OCI-LY1 (cell line): ENCODE measurements at regions not wholly inside any gene's neighbourhood (a gene's known extent, or its start where the extent isn't known, plus 50 kb on each side); places are given as distances from the start of the nearest gene placed in this dataset.

Experiments
- H2AFZ ChIP-seq: fragments of 200-600 bp; sonication (generic), shearing (Covaris generic); 2 replicates; pipeline ENCODE4 v1.6.0; 2014; ENCODE audit warnings: antibody characterized with exemption, mild to moderate bottlenecking, low read length
- H3F3A ChIP-seq: fragments of 200-600 bp; sonication (generic), shearing (Covaris generic); 2 replicates; pipeline ENCODE4 v1.6.0; 2014; ENCODE audit warnings: mild to moderate bottlenecking, antibody characterized with exemption, low read length, moderate library complexity; ENCODE audit not compliant: insufficient read depth
- H3K27ac ChIP-seq: fragments of 200-600 bp; sonication (generic); 2 replicates; pipeline ENCODE4 v1.5.1; 2014; ENCODE audit warnings: low read length, mixed run types, mild to moderate bottlenecking, low read depth; ENCODE audit not compliant: poor library complexity, severe bottlenecking
- H3K27me3 ChIP-seq: fragments of 200-600 bp; sonication (generic); 2 replicates; pipeline ENCODE4 v1.6.0; 2014; ENCODE audit warnings: antibody characterized with exemption, mild to moderate bottlenecking, low read length, moderate library complexity; ENCODE audit not compliant: insufficient read depth
- H3K36me3 ChIP-seq: fragments of 200-600 bp; sonication (generic); 2 replicates; pipeline ENCODE4 v1.6.1; 2014; ENCODE audit warnings: mild to moderate bottlenecking, antibody characterized with exemption, low read length, moderate library complexity, mixed read lengths; ENCODE audit not compliant: insufficient read depth
- H3K4me1 ChIP-seq: fragments of 200-600 bp; sonication (generic); 2 replicates; pipeline ENCODE4 v1.5.1; 2014; ENCODE audit warnings: mild to moderate bottlenecking, low read length, moderate library complexity; ENCODE audit not compliant: insufficient read depth, severe bottlenecking
- H3K4me2 ChIP-seq: fragments of 200-600 bp; sonication (generic), shearing (Covaris generic); 2 replicates; pipeline ENCODE4 v1.6.1; 2014; ENCODE audit warnings: low read length
- H3K4me3 ChIP-seq: fragments of 200-600 bp; sonication (generic); 2 replicates; pipeline ENCODE4 v1.5.1; 2014; ENCODE audit warnings: low read length, low read depth, mild to moderate bottlenecking, mixed read lengths; ENCODE audit not compliant: poor library complexity, severe bottlenecking
- H3K79me2 ChIP-seq: fragments of 200-600 bp; shearing (Covaris generic); 2 replicates; pipeline ENCODE4 v1.6.1; 2016; ENCODE audit warnings: mixed run types, low read length, mixed read lengths; ENCODE audit not compliant: insufficient read depth
- H3K9ac ChIP-seq: fragments of 200-600 bp; sonication (generic), shearing (Covaris generic); 2 replicates; pipeline ENCODE4 v1.6.1; 2014; ENCODE audit warnings: mild to moderate bottlenecking, low read length, mixed read lengths
- H3K9me2 ChIP-seq: fragments of 200-600 bp; sonication (generic), shearing (Covaris generic); 2 replicates; pipeline ENCODE4 v1.6.1; 2014; ENCODE audit warnings: low read depth, mild to moderate bottlenecking, low read length, mixed read lengths
- H3K9me3 ChIP-seq: fragments of 200-600 bp; shearing (Covaris generic); 2 replicates; pipeline ENCODE4 v1.6.1; 2014; ENCODE audit warnings: low read length, mixed read lengths
- H4K20me1 ChIP-seq: fragments of 200-600 bp; sonication (generic), shearing (Covaris generic); 2 replicates; pipeline ENCODE4 v1.6.0; 2016; ENCODE audit warnings: mild to moderate bottlenecking, low read length; ENCODE audit not compliant: insufficient read depth
- EZH2 ChIP-seq: fragments of 200-600 bp; sonication (generic), shearing (Covaris generic); IDR thresholded peaks from 2 replicates; pipeline ENCODE4 v1.8.0; 2017; ENCODE audit warnings: borderline replicate concordance, mixed run types, mild to moderate bottlenecking, antibody characterized with exemption, low read length, moderate library complexity, mixed read lengths
- TF ChIP-seq, protein P1 (sequence below): fragments of 200-600 bp; sonication (generic), shearing (Covaris generic); IDR thresholded peaks from 2 replicates; pipeline ENCODE4 v1.5.1; 2017; ENCODE audit warnings: mild to moderate bottlenecking, antibody characterized with exemption, low read length, moderate library complexity, mixed read lengths

GRCh38 chr1:58017641-58018040 lies 528.9 kb downstream of the OMA1 start:
- Histone ChIP-seq H3K9me3 (no peaks in the 10 kb centered on the region), H3K4me2 (no peak overlapping the region), H4K20me1 (no peaks in the 10 kb centered on the region), H3K27me3 (no peaks in the 10 kb centered on the region), H3K9ac (no peak overlapping the region), H3K9me2 (no peaks in the 10 kb centered on the region), H3F3A (no peaks in the 10 kb centered on the region), H3K79me2 (no peaks in the 10 kb centered on the region), H2AFZ (no peak overlapping the region), H3K4me3 (no peak overlapping the region), H3K4me1 (no peaks in the 10 kb centered on the region), H3K36me3 (no peaks in the 10 kb centered on the region), H3K27ac (no peak overlapping the region)
- TF ChIP-seq EZH2, result no peak
- TF ChIP-seq, protein P1, sequence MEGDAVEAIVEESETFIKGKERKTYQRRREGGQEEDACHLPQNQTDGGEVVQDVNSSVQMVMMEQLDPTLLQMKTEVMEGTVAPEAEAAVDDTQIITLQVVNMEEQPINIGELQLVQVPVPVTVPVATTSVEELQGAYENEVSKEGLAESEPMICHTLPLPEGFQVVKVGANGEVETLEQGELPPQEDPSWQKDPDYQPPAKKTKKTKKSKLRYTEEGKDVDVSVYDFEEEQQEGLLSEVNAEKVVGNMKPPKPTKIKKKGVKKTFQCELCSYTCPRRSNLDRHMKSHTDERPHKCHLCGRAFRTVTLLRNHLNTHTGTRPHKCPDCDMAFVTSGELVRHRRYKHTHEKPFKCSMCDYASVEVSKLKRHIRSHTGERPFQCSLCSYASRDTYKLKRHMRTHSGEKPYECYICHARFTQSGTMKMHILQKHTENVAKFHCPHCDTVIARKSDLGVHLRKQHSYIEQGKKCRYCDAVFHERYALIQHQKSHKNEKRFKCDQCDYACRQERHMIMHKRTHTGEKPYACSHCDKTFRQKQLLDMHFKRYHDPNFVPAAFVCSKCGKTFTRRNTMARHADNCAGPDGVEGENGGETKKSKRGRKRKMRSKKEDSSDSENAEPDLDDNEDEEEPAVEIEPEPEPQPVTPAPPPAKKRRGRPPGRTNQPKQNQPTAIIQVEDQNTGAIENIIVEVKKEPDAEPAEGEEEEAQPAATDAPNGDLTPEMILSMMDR, result no peak

GRCh38 chr1:58013237-58013636 lies 533.3 kb downstream of the OMA1 start:
- Histone ChIP-seq H3K4me1 (no peaks in the 10 kb centered on the region), H3K9me3 (no peaks in the 10 kb centered on the region), H3K4me3 (no peak overlapping the region), H3K4me2 (no peak overlapping the region), H3K9me2 (no peaks in the 10 kb centered on the region), H3K27me3 (no peaks in the 10 kb centered on the region), H3F3A (no peaks in the 10 kb centered on the region), H2AFZ (no peak overlapping the region), H4K20me1 (no peaks in the 10 kb centered on the region), H3K27ac (no peak overlapping the region), H3K36me3 (no peaks in the 10 kb centered on the region), H3K9ac (no peak overlapping the region), H3K79me2 (no peaks in the 10 kb centered on the region)
- TF ChIP-seq, protein P1, result peak; percentile 29; the same call in 1 of the 2 replicates
- TF ChIP-seq EZH2, result no peak

DNA sequence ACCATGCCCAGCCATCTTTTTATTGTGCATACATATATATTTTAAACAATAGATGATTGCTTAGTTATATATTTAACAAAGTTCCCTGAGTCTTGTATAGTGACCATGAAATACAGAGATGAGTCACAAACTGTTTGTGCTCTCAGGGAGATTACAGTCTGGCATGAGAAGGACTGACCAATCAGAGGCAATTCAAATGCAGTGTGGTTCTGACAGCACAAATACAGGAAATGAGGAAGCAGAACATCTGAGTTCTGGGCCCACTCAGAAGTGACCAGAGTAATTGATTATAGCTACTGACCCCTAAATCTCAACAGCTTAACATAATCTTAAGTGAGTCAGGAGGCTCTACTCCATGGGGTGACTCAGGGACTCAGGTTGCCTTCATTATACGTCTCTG lies 534.5 kb downstream of the OMA1 start:
- Histone ChIP-seq H3K4me1 (no peaks in the 10 kb centered on the region), H3K9ac (no peak overlapping the region), H3K4me3 (no peak overlapping the region), H3K27ac (no peak overlapping the region), H3K36me3 (no peaks in the 10 kb centered on the region), H2AFZ (no peak overlapping the region), H3K27me3 (no peaks in the 10 kb centered on the region), H4K20me1 (no peaks in the 10 kb centered on the region), H3K79me2 (no peaks in the 10 kb centered on the region), H3K9me3 (no peaks in the 10 kb centered on the region), H3F3A (no peaks in the 10 kb centered on the region), H3K4me2 (no peak overlapping the region), H3K9me2 (no peaks in the 10 kb centered on the region)
- TF ChIP-seq EZH2, result no peak
- TF ChIP-seq, protein P1, result no peak
